ENCODE measurements at regions not wholly inside any gene's neighbourhood (a gene's known extent, or its start where the extent isn't known, plus 50 kb on each side); places are given as distances from the start of the nearest gene placed in this dataset.

- Histone ChIP-seq H3K4me1 (ENCODE audit: low read length) (no peaks in the 10 kb centered on the region), H3F3A (ENCODE audit: insufficient read depth, low read length) (no peaks in the 10 kb centered on the region), H3K9ac (ENCODE audit: low read length) (no peak overlapping the region), H3K4me3 (ENCODE audit: low read length) (no peak overlapping the region), H3K27me3 (replicated peaks; ENCODE audit: insufficient read depth, low read length) (no peaks in the 10 kb centered on the region), H3K4me2 (ENCODE audit: low read depth, low read length) (no peak overlapping the region), H3K9me3 (replicated peaks; ENCODE audit: insufficient read depth, low read length) (no peaks in the 10 kb centered on the region), H3K9me2 (replicated peaks; ENCODE audit: insufficient read depth, low read length) (no peaks in the 10 kb centered on the region), H4K20me1 (ENCODE audit: insufficient read depth, low read length) (no peaks in the 10 kb centered on the region), H3K79me2 (ENCODE audit: low read length) (no peaks in the 10 kb centered on the region), H3K27ac (ENCODE audit: low read length) (no peak overlapping the region), H2AFZ (ENCODE audit: low read length) (no peak overlapping the region), H3K36me3 (replicated peaks; ENCODE audit: insufficient read depth, low read length) (no peaks in the 10 kb centered on the region)
- TF ChIP-seq EZH2 (optimal IDR thresholded peaks at IDR 0.05; ENCODE audit: low read depth, low read length) (no peak), EZH2phosphoT487 (IDR thresholded peaks at IDR 0.05; ENCODE audit: low read length) (no peak)
- TF ChIP-seq, protein P1, sequence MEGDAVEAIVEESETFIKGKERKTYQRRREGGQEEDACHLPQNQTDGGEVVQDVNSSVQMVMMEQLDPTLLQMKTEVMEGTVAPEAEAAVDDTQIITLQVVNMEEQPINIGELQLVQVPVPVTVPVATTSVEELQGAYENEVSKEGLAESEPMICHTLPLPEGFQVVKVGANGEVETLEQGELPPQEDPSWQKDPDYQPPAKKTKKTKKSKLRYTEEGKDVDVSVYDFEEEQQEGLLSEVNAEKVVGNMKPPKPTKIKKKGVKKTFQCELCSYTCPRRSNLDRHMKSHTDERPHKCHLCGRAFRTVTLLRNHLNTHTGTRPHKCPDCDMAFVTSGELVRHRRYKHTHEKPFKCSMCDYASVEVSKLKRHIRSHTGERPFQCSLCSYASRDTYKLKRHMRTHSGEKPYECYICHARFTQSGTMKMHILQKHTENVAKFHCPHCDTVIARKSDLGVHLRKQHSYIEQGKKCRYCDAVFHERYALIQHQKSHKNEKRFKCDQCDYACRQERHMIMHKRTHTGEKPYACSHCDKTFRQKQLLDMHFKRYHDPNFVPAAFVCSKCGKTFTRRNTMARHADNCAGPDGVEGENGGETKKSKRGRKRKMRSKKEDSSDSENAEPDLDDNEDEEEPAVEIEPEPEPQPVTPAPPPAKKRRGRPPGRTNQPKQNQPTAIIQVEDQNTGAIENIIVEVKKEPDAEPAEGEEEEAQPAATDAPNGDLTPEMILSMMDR (IDR thresholded peaks at IDR 0.05; ENCODE audit: low read length) = no peak
- DNase-seq = no peak
Measured at GRCh38 chr20:51315390-51315789, 227.1 kb downstream of the NFATC2 start.

DNA sequence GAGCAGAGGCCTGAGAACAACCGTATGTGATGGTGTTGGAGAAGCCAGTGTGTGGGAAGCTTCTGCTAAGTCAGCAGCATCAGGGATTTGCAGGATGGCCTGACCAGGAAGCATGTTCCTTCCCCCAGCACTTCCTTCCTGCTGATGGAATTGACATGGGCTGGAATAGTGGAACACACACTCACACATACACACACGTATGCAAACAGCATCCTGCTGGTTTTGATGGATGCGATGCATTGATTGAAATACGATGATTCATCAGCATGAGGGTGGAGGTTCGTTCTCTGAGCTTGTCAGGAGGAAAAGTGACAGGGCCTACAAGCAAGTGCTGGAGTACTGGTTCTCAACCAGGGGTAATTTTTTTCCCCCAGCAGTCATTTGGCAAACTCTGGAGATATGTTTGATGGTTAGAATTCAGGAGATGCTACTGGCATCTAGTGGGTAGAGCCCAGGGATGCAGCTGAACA lies 229.1 kb downstream of the NFATC2 start:
- no peaks in the 10 kb centered on the region for H3K9me2 ChIP-seq (replicated peaks; ENCODE audit: insufficient read depth, low read length)
- no peaks in the 10 kb centered on the region for H3K27me3 ChIP-seq (replicated peaks; ENCODE audit: insufficient read depth, low read length)
- no peak for TF ChIP-seq EZH2phosphoT487 (IDR thresholded peaks at IDR 0.05; ENCODE audit: low read length)
- no peak for TF ChIP-seq EZH2 (optimal IDR thresholded peaks at IDR 0.05; ENCODE audit: low read depth, low read length)
- TF ChIP-seq, protein P1 (IDR thresholded peaks at IDR 0.05; ENCODE audit: low read length) = no peak
- no peak overlapping the region for H3K4me2 ChIP-seq (ENCODE audit: low read depth, low read length)
- no peaks in the 10 kb centered on the region for H3K79me2 ChIP-seq (ENCODE audit: low read length)
- no peak for DNase-seq
- H3F3A ChIP-seq (ENCODE audit: insufficient read depth, low read length) = no peaks in the 10 kb centered on the region
- H3K4me3 ChIP-seq (ENCODE audit: low read length) = no peak overlapping the region
- H3K9ac ChIP-seq (ENCODE audit: low read length) = no peak overlapping the region
- H3K9me3 ChIP-seq (replicated peaks; ENCODE audit: insufficient read depth, low read length) = no peaks in the 10 kb centered on the region
- H3K4me1 ChIP-seq (ENCODE audit: low read length) = no peaks in the 10 kb centered on the region
- no peak overlapping the region for H3K27ac ChIP-seq (ENCODE audit: low read length)
- no peak overlapping the region for H2AFZ ChIP-seq (ENCODE audit: low read length)
- no peaks in the 10 kb centered on the region for H3K36me3 ChIP-seq (replicated peaks; ENCODE audit: insufficient read depth, low read length)
- no peaks in the 10 kb centered on the region for H4K20me1 ChIP-seq (ENCODE audit: insufficient read depth, low read length)

GRCh38 chr20:51312480-51312783 lies 230.1 kb downstream of the NFATC2 start:
- Histone ChIP-seq H3K36me3 (replicated peaks; ENCODE audit: insufficient read depth, low read length) (no peaks in the 10 kb centered on the region), H3F3A (ENCODE audit: insufficient read depth, low read length) (no peaks in the 10 kb centered on the region), H3K79me2 (ENCODE audit: low read length) (no peaks in the 10 kb centered on the region), H3K4me3 (ENCODE audit: low read length) (no peak overlapping the region), H3K4me1 (ENCODE audit: low read length) (no peaks in the 10 kb centered on the region), H3K9me2 (replicated peaks; ENCODE audit: insufficient read depth, low read length) (no peaks in the 10 kb centered on the region), H3K9ac (ENCODE audit: low read length) (no peak overlapping the region), H3K27ac (ENCODE audit: low read length) (no peak overlapping the region), H3K9me3 (replicated peaks; ENCODE audit: insufficient read depth, low read length) (no peaks in the 10 kb centered on the region), H4K20me1 (ENCODE audit: insufficient read depth, low read length) (no peaks in the 10 kb centered on the region), H3K27me3 (replicated peaks; ENCODE audit: insufficient read depth, low read length) (no peaks in the 10 kb centered on the region), H2AFZ (ENCODE audit: low read length) (no peak overlapping the region), H3K4me2 (ENCODE audit: low read depth, low read length) (no peak overlapping the region)
- DNase-seq = no peak
- TF ChIP-seq EZH2phosphoT487 (IDR thresholded peaks at IDR 0.05; ENCODE audit: low read length) (no peak), EZH2 (optimal IDR thresholded peaks at IDR 0.05; ENCODE audit: low read depth, low read length) (no peak)
- TF ChIP-seq, protein P1 (IDR thresholded peaks at IDR 0.05; ENCODE audit: low read length) = no peak
